WTC11 (cell line): ENCODE measurements at regions not wholly inside any gene's neighbourhood (a gene's known extent, or its start where the extent isn't known, plus 50 kb on each side); places are given as distances from the start of the nearest gene placed in this dataset.

ENCODE experiments used
- ATAC-seq: fragments of 200-7000 bp; cut with Tn5 transposase; 2 replicates; pipeline ENCODE4 v1.10.0; 2021; ENCODE audit warnings: mild to moderate bottlenecking, moderate library complexity
- CTCF ChIA-PET: fragments of 300-600 bp; sonication (Branson Sonifier 250); formaldehyde crosslinking; loops from one replicate; lab custom pipeline; 2021; ENCODE audit warnings: antibody characterized with exemption; lab: Charles Lee
- POLR2A ChIA-PET: fragments of 350-600 bp; sonication (Branson Sonifier 250); formaldehyde crosslinking; loops from one replicate; lab custom pipeline; 2021; ENCODE audit warnings: antibody characterized with exemption; lab: Charles Lee
- DNase-seq: peaks from one replicate; pipeline ENCODE4 v3.0.0; 2021; ENCODE audit warnings: low spot score
- H3K27ac Mint-ChIP-seq: 2 replicates; pipeline ENCODE4 v1.8.0; 2021; ENCODE audit warnings: mixed read lengths
- H3K27me3 Mint-ChIP-seq: 2 replicates; pipeline ENCODE4 v1.8.0; 2021; ENCODE audit warnings: low read depth, mild to moderate bottlenecking, moderate library complexity, mixed read lengths
- H3K36me3 Mint-ChIP-seq: 2 replicates; pipeline ENCODE4 v1.8.0; 2021; ENCODE audit warnings: mixed read lengths
- H3K4me1 Mint-ChIP-seq: 2 replicates; pipeline ENCODE4 v1.8.0; 2022; ENCODE audit warnings: mixed read lengths
- H3K4me3 Mint-ChIP-seq: 2 replicates; pipeline ENCODE4 v1.8.0; 2021; ENCODE audit warnings: mild to moderate bottlenecking, moderate library complexity, mixed read lengths
- H3K9me3 Mint-ChIP-seq: 2 replicates; pipeline ENCODE4 v1.8.0; 2021; ENCODE audit warnings: mixed read lengths
- AFF4 ChIP-seq: sonication (generic); formaldehyde crosslinking; IDR thresholded peaks from 2 replicates; pipeline ENCODE4 v1.8.1; 2023; ENCODE audit warnings: mild to moderate bottlenecking, missing genetic modification reagents, borderline replicate concordance
- CBFB ChIP-seq: sonication (generic); formaldehyde crosslinking; IDR thresholded peaks from 2 replicates; pipeline ENCODE4 v1.8.1; 2022; ENCODE audit warnings: mild to moderate bottlenecking, low read depth, missing genetic modification reagents
- CREB1 ChIP-seq: sonication (generic); formaldehyde crosslinking; IDR thresholded peaks from 2 replicates; pipeline ENCODE4 v1.8.0; 2023; ENCODE audit warnings: mild to moderate bottlenecking, missing genetic modification reagents
- EMX1 ChIP-seq: fragments of 250-450 bp; sonication (Bioruptor Pico); IDR thresholded peaks from 2 replicates; pipeline ENCODE4 v1.8.0; 2021; ENCODE audit warnings: mild to moderate bottlenecking
- ERG ChIP-seq: fragments of 250-450 bp; sonication (Bioruptor Pico); IDR thresholded peaks from 2 replicates; pipeline ENCODE4 v1.8.0; 2021; ENCODE audit warnings: mild to moderate bottlenecking
- ESRRA ChIP-seq: sonication (generic); formaldehyde crosslinking; IDR thresholded peaks from 2 replicates; pipeline ENCODE4 v1.8.1; 2022; ENCODE audit warnings: mild to moderate bottlenecking, missing genetic modification reagents, borderline replicate concordance
- GTF2I ChIP-seq: fragments of 250-450 bp; sonication (Bioruptor Pico); conservative IDR thresholded peaks from 2 replicates; pipeline ENCODE4 v1.4.0; 2021; ENCODE audit warnings: mild to moderate bottlenecking
- JUN ChIP-seq: sonication (generic); formaldehyde crosslinking; IDR thresholded peaks from 2 replicates; pipeline ENCODE4 v1.8.0; 2023; ENCODE audit warnings: mild to moderate bottlenecking, missing genetic modification reagents
- MAX ChIP-seq: sonication (generic); formaldehyde crosslinking; IDR thresholded peaks from 2 replicates; pipeline ENCODE4 v1.8.0; 2022; ENCODE audit warnings: mild to moderate bottlenecking, missing genetic modification reagents
- MXD4 ChIP-seq: fragments of 250-450 bp; sonication (Bioruptor Pico); IDR thresholded peaks from 2 replicates; pipeline ENCODE4 v1.8.0; 2021; ENCODE audit warnings: mild to moderate bottlenecking, moderate library complexity, borderline replicate concordance
- MYBL2 ChIP-seq: sonication (generic); formaldehyde crosslinking; IDR thresholded peaks from 2 replicates; pipeline ENCODE4 v1.8.1; 2023; ENCODE audit warnings: mild to moderate bottlenecking, moderate library complexity, missing genetic modification reagents
- NR1H2 ChIP-seq: sonication (generic); formaldehyde crosslinking; IDR thresholded peaks from 2 replicates; pipeline ENCODE4 v1.9.0; 2021; ENCODE audit warnings: mild to moderate bottlenecking, moderate library complexity, missing genetic modification reagents
- NR2C2 ChIP-seq: sonication (generic); formaldehyde crosslinking; IDR thresholded peaks from 2 replicates; pipeline ENCODE4 v1.8.0; 2022; ENCODE audit warnings: mild to moderate bottlenecking, missing genetic modification reagents
- OVOL2 ChIP-seq: fragments of 250-450 bp; sonication (Bioruptor Pico); IDR thresholded peaks from 2 replicates; pipeline ENCODE4 v1.9.0; 2021; ENCODE audit warnings: mild to moderate bottlenecking, borderline replicate concordance
- SMAD4 ChIP-seq: sonication (generic); formaldehyde crosslinking; IDR thresholded peaks from 2 replicates; pipeline ENCODE4 v1.8.0; 2022; ENCODE audit warnings: mild to moderate bottlenecking, missing genetic modification reagents
- SOX15 ChIP-seq: fragments of 250-450 bp; sonication (Bioruptor Pico); IDR thresholded peaks from 2 replicates; pipeline ENCODE4 v1.9.0; 2021; ENCODE audit warnings: mild to moderate bottlenecking
- STAT6 ChIP-seq: sonication (generic); formaldehyde crosslinking; conservative IDR thresholded peaks from 2 replicates; pipeline ENCODE4 v1.8.1; 2023; ENCODE audit warnings: mild to moderate bottlenecking, low read depth, missing genetic modification reagents, moderate library complexity
- TCF7 ChIP-seq: sonication (generic); formaldehyde crosslinking; IDR thresholded peaks from 2 replicates; pipeline ENCODE4 v1.8.0; 2022; ENCODE audit warnings: mild to moderate bottlenecking, low read depth, missing genetic modification reagents, moderate library complexity
- TEAD1 ChIP-seq: sonication (generic); formaldehyde crosslinking; IDR thresholded peaks from 2 replicates; pipeline ENCODE4 v1.8.0; 2022; ENCODE audit warnings: mild to moderate bottlenecking, missing genetic modification reagents
- TEAD4 ChIP-seq: sonication (generic); formaldehyde crosslinking; IDR thresholded peaks from 2 replicates; pipeline ENCODE4 v1.8.0; 2022; ENCODE audit warnings: mild to moderate bottlenecking, missing genetic modification reagents
- ZBTB43 ChIP-seq: sonication (generic); formaldehyde crosslinking; IDR thresholded peaks from 2 replicates; pipeline ENCODE4 v1.8.1; 2023; ENCODE audit warnings: mild to moderate bottlenecking, missing genetic modification reagents
- ZNF219 ChIP-seq: sonication (generic); formaldehyde crosslinking; IDR thresholded peaks from 2 replicates; pipeline ENCODE4 v1.8.0; 2023; ENCODE audit warnings: missing genetic modification reagents, mild to moderate bottlenecking, borderline replicate concordance
- ZNF671 ChIP-seq: fragments of 250-450 bp; sonication (Bioruptor Pico); IDR thresholded peaks from 2 replicates; pipeline ENCODE4 v1.8.0; 2021; ENCODE audit warnings: mild to moderate bottlenecking
- ZSCAN18 ChIP-seq: fragments of 250-450 bp; sonication (Bioruptor Pico); IDR thresholded peaks from 2 replicates; pipeline ENCODE4 v2.1.2; 2022; ENCODE audit warnings: mild to moderate bottlenecking, moderate library complexity
- TF ChIP-seq, protein P1 (sequence below): sonication (generic); formaldehyde crosslinking; IDR thresholded peaks from 2 replicates; pipeline ENCODE4 v1.8.0; 2023; ENCODE audit warnings: mild to moderate bottlenecking, missing genetic modification reagents

- Mint-ChIP-seq H3K27me3 (no peaks in the 10 kb centered on the region), H3K27ac (no peak overlapping the region), H3K4me1 (no peaks in the 10 kb centered on the region), H3K4me3 (no peak overlapping the region), H3K36me3 (no peaks in the 10 kb centered on the region), H3K9me3 (peaks cover 5% of the 10 kb centered on the region)
- POLR2A ChIA-PET: no interaction called here
- TF ChIP-seq SMAD4 (no peak), ESRRA (CRISPR knock-in tag) (no peak), OVOL2 (no peak), TEAD1 (CRISPR knock-in tag) (no peak), EMX1 (CRISPR knock-in tag) (no peak), JUN (no peak), TEAD4 (CRISPR knock-in tag) (no peak), ZBTB43 (CRISPR knock-in tag) (no peak), CBFB (CRISPR knock-in tag) (no peak), ZSCAN18 (CRISPR knock-in tag) (no peak), ZNF671 (CRISPR knock-in tag) (no peak)
- TF ChIP-seq, protein P1, sequence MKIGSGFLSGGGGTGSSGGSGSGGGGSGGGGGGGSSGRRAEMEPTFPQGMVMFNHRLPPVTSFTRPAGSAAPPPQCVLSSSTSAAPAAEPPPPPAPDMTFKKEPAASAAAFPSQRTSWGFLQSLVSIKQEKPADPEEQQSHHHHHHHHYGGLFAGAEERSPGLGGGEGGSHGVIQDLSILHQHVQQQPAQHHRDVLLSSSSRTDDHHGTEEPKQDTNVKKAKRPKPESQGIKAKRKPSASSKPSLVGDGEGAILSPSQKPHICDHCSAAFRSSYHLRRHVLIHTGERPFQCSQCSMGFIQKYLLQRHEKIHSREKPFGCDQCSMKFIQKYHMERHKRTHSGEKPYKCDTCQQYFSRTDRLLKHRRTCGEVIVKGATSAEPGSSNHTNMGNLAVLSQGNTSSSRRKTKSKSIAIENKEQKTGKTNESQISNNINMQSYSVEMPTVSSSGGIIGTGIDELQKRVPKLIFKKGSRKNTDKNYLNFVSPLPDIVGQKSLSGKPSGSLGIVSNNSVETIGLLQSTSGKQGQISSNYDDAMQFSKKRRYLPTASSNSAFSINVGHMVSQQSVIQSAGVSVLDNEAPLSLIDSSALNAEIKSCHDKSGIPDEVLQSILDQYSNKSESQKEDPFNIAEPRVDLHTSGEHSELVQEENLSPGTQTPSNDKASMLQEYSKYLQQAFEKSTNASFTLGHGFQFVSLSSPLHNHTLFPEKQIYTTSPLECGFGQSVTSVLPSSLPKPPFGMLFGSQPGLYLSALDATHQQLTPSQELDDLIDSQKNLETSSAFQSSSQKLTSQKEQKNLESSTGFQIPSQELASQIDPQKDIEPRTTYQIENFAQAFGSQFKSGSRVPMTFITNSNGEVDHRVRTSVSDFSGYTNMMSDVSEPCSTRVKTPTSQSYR (CRISPR knock-in tag): no peak
- DNase-seq (no peak), ATAC-seq (no peak)
- CTCF ChIA-PET: no interaction called here
These were observed 217.0 kb upstream of the MGAT4C start for GRCh38 chr12:86473231-86473630.

- Mint-ChIP-seq H3K36me3 (no peaks in the 10 kb centered on the region), H3K27ac (no peak overlapping the region), H3K9me3 (no peaks in the 10 kb centered on the region), H3K4me3 (no peak overlapping the region), H3K27me3 (no peaks in the 10 kb centered on the region), H3K4me1 (peaks cover 9% of the 10 kb centered on the region)
- no peak for ATAC-seq
- POLR2A ChIA-PET: no interaction called here
- no peak for DNase-seq
- CTCF ChIA-PET: interaction anchor here (1.1 kb wide), 1 partner anchor 12 kb away, joined by 4 read pairs; no protein-coding TSS in a partner anchor
- no peak for TF ChIP-seq SOX15 (CRISPR knock-in tag)
- no peak for TF ChIP-seq MYBL2
- TF ChIP-seq GTF2I (CRISPR knock-in tag): no peak
- TF ChIP-seq STAT6 (CRISPR knock-in tag): no peak
- TF ChIP-seq ERG: no peak
- no peak for TF ChIP-seq AFF4 (CRISPR knock-in tag)
- TF ChIP-seq MAX: no peak
- no peak for TF ChIP-seq ZNF219 (CRISPR knock-in tag)
- TF ChIP-seq NR1H2 (CRISPR knock-in tag): no peak
- TF ChIP-seq MXD4 (CRISPR knock-in tag): no peak
- TF ChIP-seq NR2C2: no peak
- TF ChIP-seq TCF7: no peak
- no peak for TF ChIP-seq CREB1 (CRISPR knock-in tag)
These were observed 200.6 kb upstream of the MGAT4C start for GRCh38 chr12:86456776-86457175.
